ENCODE measurements at regions not wholly inside any gene's neighbourhood (a gene's known extent, or its start where the extent isn't known, plus 50 kb on each side); places are given as distances from the start of the nearest gene placed in this dataset.

- TF ChIP-seq TCF12 (IDR thresholded peaks at IDR 0.05; ENCODE audit: low read depth) = no peak
Measured at GRCh38 chr11:30133281-30133680, 97.5 kb upstream of the FSHB start.

- TF ChIP-seq RAD21 (IDR thresholded peaks at IDR 0.05; ENCODE audit: low read depth) (peak; percentile 46), ZBTB7A (IDR thresholded peaks at IDR 0.05; ENCODE audit: low read depth) (no peak)
Measured at GRCh38 chr11:30143098-30143705, 87.6 kb upstream of the FSHB start.

GRCh38 chr11:30147293-30147692 lies 83.5 kb upstream of the FSHB start:
- TF ChIP-seq FOXM1 (IDR thresholded peaks at IDR 0.05; ENCODE audit: borderline replicate concordance, low read depth) (no peak), NFIC (IDR thresholded peaks at IDR 0.05) (no peak), YY1 (IDR thresholded peaks at IDR 0.05; ENCODE audit: low read depth) (no peak), EGR1 (IDR thresholded peaks at IDR 0.05) (no peak), CREB1 (IDR thresholded peaks at IDR 0.05; ENCODE audit: low read depth) (no peak), USF1 (IDR thresholded peaks at IDR 0.05) (no peak), TAF1 (IDR thresholded peaks at IDR 0.05; ENCODE audit: low read depth) (no peak), RAD21 (IDR thresholded peaks at IDR 0.05; ENCODE audit: low read depth) (no peak), CEBPB (IDR thresholded peaks at IDR 0.05) (no peak), EP300 (IDR thresholded peaks at IDR 0.05; ENCODE audit: borderline replicate concordance) (no peak), TCF12 (IDR thresholded peaks at IDR 0.05; ENCODE audit: low read depth) (no peak), REST (IDR thresholded peaks at IDR 0.05; ENCODE audit: low read depth) (no peak), MAX (IDR thresholded peaks at IDR 0.05) (no peak), TEAD4 (IDR thresholded peaks at IDR 0.05) (no peak), ZBTB7A (IDR thresholded peaks at IDR 0.05; ENCODE audit: low read depth) (no peak)

GRCh38 chr11:30149998-30150397 lies 80.8 kb upstream of the FSHB start:
- TF ChIP-seq REST (IDR thresholded peaks at IDR 0.05; ENCODE audit: low read depth) (no peak), CREB1 (IDR thresholded peaks at IDR 0.05; ENCODE audit: low read depth) (no peak), EGR1 (IDR thresholded peaks at IDR 0.05) (no peak), MAX (IDR thresholded peaks at IDR 0.05) (no peak), CEBPB (IDR thresholded peaks at IDR 0.05) (no peak), EP300 (IDR thresholded peaks at IDR 0.05; ENCODE audit: borderline replicate concordance) (no peak), TEAD4 (IDR thresholded peaks at IDR 0.05) (no peak), USF1 (IDR thresholded peaks at IDR 0.05) (no peak), YY1 (IDR thresholded peaks at IDR 0.05; ENCODE audit: low read depth) (no peak), RAD21 (IDR thresholded peaks at IDR 0.05; ENCODE audit: low read depth) (no peak), ZBTB7A (IDR thresholded peaks at IDR 0.05; ENCODE audit: low read depth) (no peak), TCF12 (IDR thresholded peaks at IDR 0.05; ENCODE audit: low read depth) (no peak)

GRCh38 chr11:30150425-30150824 lies 80.4 kb upstream of the FSHB start:
- TF ChIP-seq EGR1 (IDR thresholded peaks at IDR 0.05) = no peak
- no peak for TF ChIP-seq YY1 (IDR thresholded peaks at IDR 0.05; ENCODE audit: low read depth)
- TF ChIP-seq CREB1 (IDR thresholded peaks at IDR 0.05; ENCODE audit: low read depth) = no peak
- TF ChIP-seq EP300 (IDR thresholded peaks at IDR 0.05; ENCODE audit: borderline replicate concordance) = no peak
- TF ChIP-seq USF1 (IDR thresholded peaks at IDR 0.05) = no peak

- TF ChIP-seq NFIC (IDR thresholded peaks at IDR 0.05) (no peak), TCF12 (IDR thresholded peaks at IDR 0.05; ENCODE audit: low read depth) (no peak), RAD21 (IDR thresholded peaks at IDR 0.05; ENCODE audit: low read depth) (no peak), TEAD4 (IDR thresholded peaks at IDR 0.05) (no peak), YY1 (IDR thresholded peaks at IDR 0.05; ENCODE audit: low read depth) (no peak), ZBTB7A (IDR thresholded peaks at IDR 0.05; ENCODE audit: low read depth) (no peak), TAF1 (IDR thresholded peaks at IDR 0.05; ENCODE audit: low read depth) (no peak), MAX (IDR thresholded peaks at IDR 0.05) (no peak), CEBPB (IDR thresholded peaks at IDR 0.05) (no peak), EGR1 (IDR thresholded peaks at IDR 0.05) (no peak), REST (IDR thresholded peaks at IDR 0.05; ENCODE audit: low read depth) (no peak)
Measured at GRCh38 chr11:30153008-30153407, 77.8 kb upstream of the FSHB start.

Measured in Ishikawa (cell line).